PC-3 (cell line): ENCODE measurements at regions not wholly inside any gene's neighbourhood (a gene's known extent, or its start where the extent isn't known, plus 50 kb on each side); places are given as distances from the start of the nearest gene placed in this dataset.

Experiments
- ATAC-seq: fragments of 200-7000 bp; cut with Tn5 transposase; 2 replicates; pipeline ENCODE4 v1.9.1; 2020; ENCODE audit warnings: mild to moderate bottlenecking, moderate library complexity
- BruUV-seq: library from RNA; stranded (reverse); fragments of 400-500 nt; replicated peaks from 2 replicates; lab custom pipeline; 2021; lab: Mats Ljungman, UMichigan
- CTCF ChIA-PET: fragments of 300-600 bp; sonication (Branson Sonifier 250); formaldehyde crosslinking; loops from one replicate; lab custom pipeline; 2022; ENCODE audit warnings: antibody characterized with exemption; lab: Charles Lee
- POLR2A ChIA-PET: fragments of 300-600 bp; sonication (Branson Sonifier 250); formaldehyde crosslinking; loops from one replicate; lab custom pipeline; 2022; ENCODE audit warnings: antibody characterized with exemption; ENCODE audit not compliant: unreplicated experiment; lab: Charles Lee
- DNase-seq: peaks from one replicate; pipeline ENCODE4 v3.0.0-alpha.2; 2015
- H2AFZ ChIP-seq: fragments of 300-600 bp; sonication (generic); 2 replicates; pipeline ENCODE4 v1.6.0; 2016; ENCODE audit warnings: antibody characterized with exemption, low read length
- H3F3A ChIP-seq: fragments of 300-600 bp; sonication (generic); one replicate; pipeline ENCODE4 v1.6.0; 2017; ENCODE audit warnings: antibody characterized with exemption, low read length, control low read depth, mild to moderate bottlenecking; ENCODE audit not compliant: unreplicated experiment
- H3K27ac ChIP-seq: fragments of 300-600 bp; sonication (generic); 2 replicates; pipeline ENCODE4 v1.5.1; 2016; ENCODE audit warnings: mild to moderate bottlenecking, low read length
- H3K27me3 ChIP-seq: fragments of 300-600 bp; sonication (generic); 2 replicates; pipeline ENCODE4 v1.6.1; 2016; ENCODE audit warnings: low read length, mixed read lengths
- H3K36me3 ChIP-seq: fragments of 300-600 bp; sonication (generic); 2 replicates; pipeline ENCODE4 v1.6.1; 2016; ENCODE audit warnings: low read depth, mixed run types, low read length, mixed read lengths
- H3K4me1 ChIP-seq: fragments of 300-600 bp; sonication (generic); 2 replicates; pipeline ENCODE4 v1.5.1; 2016; ENCODE audit warnings: low read length; ENCODE audit not compliant: insufficient read depth
- H3K4me2 ChIP-seq: fragments of 300-600 bp; sonication (generic); 2 replicates; pipeline ENCODE4 v1.6.0; 2016; ENCODE audit warnings: low read length
- H3K4me3 ChIP-seq: fragments of 300-600 bp; sonication (generic); 2 replicates; pipeline ENCODE4 v1.5.1; 2016; ENCODE audit warnings: mild to moderate bottlenecking, low read length, mixed read lengths
- H3K79me2 ChIP-seq: fragments of 300-600 bp; sonication (generic); 2 replicates; pipeline ENCODE4 v1.6.1; 2017; ENCODE audit warnings: low read length, mixed read lengths
- H3K9ac ChIP-seq: fragments of 300-600 bp; sonication (generic); 2 replicates; pipeline ENCODE4 v1.6.0; 2016; ENCODE audit warnings: mild to moderate bottlenecking, low read length
- H3K9me2 ChIP-seq: fragments of 300-600 bp; sonication (generic); replicated peaks from 2 replicates; pipeline ENCODE4 v1.6.1; 2016; ENCODE audit warnings: mixed run types, low read length, mixed read lengths
- H3K9me3 ChIP-seq: fragments of 300-600 bp; sonication (generic); 2 replicates; pipeline ENCODE4 v1.6.1; 2016; ENCODE audit warnings: low read length, mixed read lengths
- H4K20me1 ChIP-seq: fragments of 300-600 bp; sonication (generic); 2 replicates; pipeline ENCODE4 v1.6.1; 2016; ENCODE audit warnings: low read length, mixed read lengths
- EZH2 ChIP-seq: fragments of 300-600 bp; sonication (generic); IDR thresholded peaks from one replicate; pipeline ENCODE4 v1.6.1; 2017; ENCODE audit warnings: antibody characterized with exemption, mild to moderate bottlenecking, low read length; ENCODE audit not compliant: unreplicated experiment
- EZH2phosphoT487 ChIP-seq: fragments of 300-600 bp; sonication (generic); IDR thresholded peaks from 2 replicates; pipeline ENCODE4 v1.6.1; 2018; ENCODE audit warnings: mild to moderate bottlenecking, antibody characterized with exemption, low read length, borderline replicate concordance
- intact Hi-C: fragments of 100-400 bp; cut with micrococcal nuclease; formaldehyde crosslinking; loops from 2 replicates; pipeline ENCODE4 v1.9.0; 2023
- TF ChIP-seq, protein P1 (sequence below): fragments of 300-600 bp; sonication (generic); conservative IDR thresholded peaks from 2 replicates; pipeline ENCODE4 v1.5.1; 2017; ENCODE audit warnings: antibody characterized with exemption, low read depth, mild to moderate bottlenecking, low read length

GRCh38 chr7:16356301-16356958 lies 64.9 kb downstream of the CRPPA start:
- ChIA-PET CTCF (interaction anchor here (0.6 kb wide), 1 partner anchor 470 kb away, joined by 3 read pairs; no protein-coding TSS in a partner anchor), POLR2A (no interaction called here)
- BruUV-seq: no TSS peak
- H3K9me3 ChIP-seq: no peaks in the 10 kb centered on the region
- H3K9ac ChIP-seq: no peak overlapping the region
- no peaks in the 10 kb centered on the region for H3F3A ChIP-seq
- H4K20me1 ChIP-seq: no peaks in the 10 kb centered on the region
- H3K36me3 ChIP-seq: no peaks in the 10 kb centered on the region
- H3K79me2 ChIP-seq: no peaks in the 10 kb centered on the region
- H3K4me3 ChIP-seq: no peak overlapping the region
- H3K27ac ChIP-seq: no peak overlapping the region
- H3K4me2 ChIP-seq: no peak overlapping the region
- ATAC-seq (peak; percentile 32), DNase-seq (no peak)
- TF ChIP-seq EZH2: no peak
- no peak for TF ChIP-seq EZH2phosphoT487
- TF ChIP-seq, protein P1, sequence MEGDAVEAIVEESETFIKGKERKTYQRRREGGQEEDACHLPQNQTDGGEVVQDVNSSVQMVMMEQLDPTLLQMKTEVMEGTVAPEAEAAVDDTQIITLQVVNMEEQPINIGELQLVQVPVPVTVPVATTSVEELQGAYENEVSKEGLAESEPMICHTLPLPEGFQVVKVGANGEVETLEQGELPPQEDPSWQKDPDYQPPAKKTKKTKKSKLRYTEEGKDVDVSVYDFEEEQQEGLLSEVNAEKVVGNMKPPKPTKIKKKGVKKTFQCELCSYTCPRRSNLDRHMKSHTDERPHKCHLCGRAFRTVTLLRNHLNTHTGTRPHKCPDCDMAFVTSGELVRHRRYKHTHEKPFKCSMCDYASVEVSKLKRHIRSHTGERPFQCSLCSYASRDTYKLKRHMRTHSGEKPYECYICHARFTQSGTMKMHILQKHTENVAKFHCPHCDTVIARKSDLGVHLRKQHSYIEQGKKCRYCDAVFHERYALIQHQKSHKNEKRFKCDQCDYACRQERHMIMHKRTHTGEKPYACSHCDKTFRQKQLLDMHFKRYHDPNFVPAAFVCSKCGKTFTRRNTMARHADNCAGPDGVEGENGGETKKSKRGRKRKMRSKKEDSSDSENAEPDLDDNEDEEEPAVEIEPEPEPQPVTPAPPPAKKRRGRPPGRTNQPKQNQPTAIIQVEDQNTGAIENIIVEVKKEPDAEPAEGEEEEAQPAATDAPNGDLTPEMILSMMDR: no peak
- H2AFZ ChIP-seq: no peak overlapping the region
- intact Hi-C loops: loop anchor here (10.0 kb wide), 2 partner anchors 138 to 208 kb away; no protein-coding TSS in a partner anchor
- H3K4me1 ChIP-seq: peaks cover 11% of the 10 kb centered on the region
- no peaks in the 10 kb centered on the region for H3K27me3 ChIP-seq
- no peaks in the 10 kb centered on the region for H3K9me2 ChIP-seq

DNA sequence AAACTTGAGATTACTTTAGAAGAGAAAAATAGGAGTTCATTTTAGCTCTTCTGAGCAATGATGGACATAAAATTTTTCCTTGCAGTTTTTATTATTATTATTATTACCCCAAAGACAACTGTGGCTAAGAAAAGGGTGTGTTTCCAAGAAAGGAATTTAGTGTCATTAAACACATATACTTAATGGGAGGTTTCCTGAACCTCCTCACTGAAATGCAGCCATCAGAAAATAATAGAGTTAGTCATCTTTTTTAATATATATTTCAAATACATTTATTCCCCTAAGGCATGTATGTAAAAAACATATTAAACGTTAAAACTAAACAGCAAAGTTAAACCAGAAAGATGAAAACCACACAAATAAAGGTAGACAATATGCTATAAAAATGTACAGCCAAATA lies 66.8 kb downstream of the CRPPA start:
- ChIA-PET POLR2A (interaction anchor here (0.7 kb wide), 1 partner anchor 140 kb away, joined by 3 read pairs; no protein-coding TSS in a partner anchor), CTCF (interaction anchor here (0.6 kb wide), 2 partner anchors 10 to 210 kb away, joined by 3 to 4 read pairs; no protein-coding TSS in a partner anchor)
- Histone ChIP-seq H3K4me1 (peaks cover 11% of the 10 kb centered on the region), H4K20me1 (no peaks in the 10 kb centered on the region), H3K4me2 (peak overlapping the region; percentile 38), H3K9ac (no peak overlapping the region), H3F3A (no peaks in the 10 kb centered on the region), H3K27me3 (no peaks in the 10 kb centered on the region), H3K9me3 (no peaks in the 10 kb centered on the region), H2AFZ (no peak overlapping the region), H3K9me2 (no peaks in the 10 kb centered on the region), H3K27ac (peak overlapping the region; percentile 3; the same call in 1 of the 2 replicates), H3K36me3 (no peaks in the 10 kb centered on the region), H3K79me2 (no peaks in the 10 kb centered on the region), H3K4me3 (no peak overlapping the region)
- intact Hi-C loops: loop anchor here (1.0 to 10.0 kb wide), 3 partner anchors 48 to 210 kb away; no protein-coding TSS in a partner anchor
- peak; percentile 53 for DNase-seq
- ATAC-seq: peak; percentile 84
- TF ChIP-seq EZH2: no peak
- TF ChIP-seq EZH2phosphoT487: no peak
- TF ChIP-seq, protein P1: no peak
- no TSS peak for BruUV-seq

DNA sequence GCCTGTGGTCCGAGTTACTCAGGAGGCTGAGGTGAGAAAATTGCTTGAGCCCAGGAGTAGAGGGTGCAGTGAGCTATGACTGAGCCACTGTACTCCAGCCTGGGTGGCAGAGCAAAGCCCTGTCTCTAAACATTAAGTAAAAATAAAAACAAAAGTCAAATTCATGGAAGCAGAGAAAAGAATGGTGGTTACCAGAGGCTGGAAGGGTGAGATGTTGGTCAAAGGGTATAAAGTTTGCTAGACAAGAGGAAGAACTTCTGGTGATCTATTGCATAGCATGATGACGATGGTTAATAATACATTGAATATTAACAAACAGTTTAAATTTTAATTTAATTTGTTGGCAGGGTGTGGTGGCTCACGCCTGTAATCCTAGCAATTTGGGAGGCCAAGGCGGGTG lies 68.1 kb downstream of the CRPPA start:
- TF ChIP-seq, protein P1: no peak
- TF ChIP-seq EZH2: no peak
- TF ChIP-seq EZH2phosphoT487: no peak
- no peaks in the 10 kb centered on the region for H3K9me3 ChIP-seq
- intact Hi-C loops: loop anchor here (10.0 kb wide), 2 partner anchors 142 to 212 kb away; no protein-coding TSS in a partner anchor
- no peak overlapping the region for H3K27ac ChIP-seq
- no peak overlapping the region for H2AFZ ChIP-seq
- H3K4me1 ChIP-seq: peaks cover 12% of the 10 kb centered on the region
- no peaks in the 10 kb centered on the region for H3F3A ChIP-seq
- H4K20me1 ChIP-seq: no peaks in the 10 kb centered on the region
- H3K27me3 ChIP-seq: no peaks in the 10 kb centered on the region
- H3K4me3 ChIP-seq: no peak overlapping the region
- H3K9ac ChIP-seq: no peak overlapping the region
- no peak overlapping the region for H3K4me2 ChIP-seq
- ATAC-seq (no peak), DNase-seq (no peak)
- H3K79me2 ChIP-seq: no peaks in the 10 kb centered on the region
- ChIA-PET POLR2A (no interaction called here), CTCF (no interaction called here)
- no TSS peak for BruUV-seq
- H3K36me3 ChIP-seq: no peaks in the 10 kb centered on the region
- no peaks in the 10 kb centered on the region for H3K9me2 ChIP-seq
